ENCODE measurements at regions not wholly inside any gene's neighbourhood (a gene's known extent, or its start where the extent isn't known, plus 50 kb on each side); places are given as distances from the start of the nearest gene placed in this dataset.

DNA sequence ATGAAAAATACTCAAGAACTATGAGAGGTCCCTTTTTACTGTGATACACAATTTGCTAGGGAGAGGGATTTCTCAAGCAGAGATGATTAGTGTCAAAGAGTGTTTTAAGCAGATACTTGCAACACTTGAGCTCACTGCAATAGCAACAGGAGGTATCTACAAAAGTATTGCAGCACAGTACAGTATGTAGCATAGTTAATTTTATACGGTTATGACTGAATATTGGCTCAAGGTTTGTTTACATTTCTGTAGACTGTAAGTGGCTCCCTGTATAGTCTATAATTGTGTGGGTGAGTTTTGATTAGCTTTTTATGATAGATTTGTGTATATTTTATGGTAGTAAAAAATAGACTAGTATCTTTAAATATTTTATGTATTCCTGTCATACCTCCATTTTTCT lies 1177.2 kb downstream of the TECRL start:
- TF ChIP-seq CTCF (IDR thresholded peaks at IDR 0.05) = no peak
- no peak for TF ChIP-seq POLR2A (IDR thresholded peaks at IDR 0.05)
